Natural killer cell treated with Interleukin-12 subunit alpha and Interleukin-12 subunit beta and Interleukin-15 and Interleukin-18, amount 100 ng/mL, for 72 hours (primary cell): ENCODE measurements at regions not wholly inside any gene's neighbourhood (a gene's known extent, or its start where the extent isn't known, plus 50 kb on each side); places are given as distances from the start of the nearest gene placed in this dataset.
A peak's percentile ranks its signal among the peaks of the same experiment; 100 is the strongest.

Experiments
- ATAC-seq, 2 donors: fragments of 150-1000 bp; cut with Tn5 transposase in 1 of 2; sonication (Bioruptor Pico), chemical (Tn5 transposase) in 1 of 2; 2 replicates each; pipeline ENCODE4 v1.10.0; 2021
- DNase-seq: peaks from one replicate; pipeline ENCODE4 v3.0.0; 2022; ENCODE audit warnings: low spot score
- H3K27ac Mint-ChIP-seq, 2 donors: 1 replicate in 1 of 2; 2 replicates in 1 of 2; pipeline ENCODE4 v1.8.0; 2022; ENCODE audit warnings: mixed read lengths in 2 of 2, mild to moderate bottlenecking in 1 of 2, moderate library complexity in 1 of 2
- H3K27me3 Mint-ChIP-seq, 2 donors: 1 replicate in 1 of 2; 2 replicates in 1 of 2; pipeline ENCODE4 v1.8.0; 2022; ENCODE audit warnings: mixed read lengths in 2 of 2
- H3K36me3 Mint-ChIP-seq: one replicate; pipeline ENCODE4 v1.8.0; 2022; ENCODE audit warnings: mixed read lengths
- H3K4me1 Mint-ChIP-seq, 2 donors: 1 replicate in 1 of 2; 2 replicates in 1 of 2; pipeline ENCODE4 v1.8.0; 2022; ENCODE audit warnings: low read depth in 2 of 2, mixed read lengths in 2 of 2, mild to moderate bottlenecking in 1 of 2
- H3K4me3 Mint-ChIP-seq: one replicate; pipeline ENCODE4 v1.8.0; 2022; ENCODE audit warnings: mixed read lengths
- H3K9me3 Mint-ChIP-seq: 2 replicates; pipeline ENCODE4 v1.8.0; 2022; ENCODE audit warnings: mixed read lengths

DNA sequence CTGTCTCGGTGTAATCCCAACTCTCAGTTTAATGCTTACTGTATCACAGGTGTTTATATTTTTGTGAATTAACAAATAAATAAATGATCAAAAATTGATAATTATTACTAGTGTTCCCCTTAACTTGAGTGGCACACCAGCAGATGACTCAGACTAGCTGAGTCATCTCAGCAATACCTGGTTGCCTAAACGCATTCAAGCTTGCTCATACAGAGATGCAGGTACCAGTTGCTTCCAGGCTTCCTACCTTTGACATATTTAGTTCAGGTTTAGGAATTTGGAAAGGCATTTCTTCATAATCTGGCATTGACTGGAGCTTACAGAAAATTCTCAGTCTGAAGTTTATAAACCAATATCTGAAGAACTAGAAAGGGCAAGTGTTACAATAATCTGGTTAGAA lies 78.9 kb upstream of the LMO4 start:
- ATAC-seq = no peak
- Mint-ChIP-seq H3K4me1 (no peaks in the 10 kb centered on the region), H3K27ac (no peak overlapping the region), H3K27me3 (peaks cover 15 to 36% of the 10 kb centered on the region in 2 donors), H3K36me3 (no peaks in the 10 kb centered on the region), H3K9me3 (peaks cover 3% of the 10 kb centered on the region), H3K4me3 (no peak overlapping the region)
- no peak for DNase-seq

GRCh38 chr1:87250336-87250735 lies 78.3 kb upstream of the LMO4 start:
- no peaks in the 10 kb centered on the region for H3K4me1 Mint-ChIP-seq
- H3K27me3 Mint-ChIP-seq = peaks cover 15 to 38% of the 10 kb centered on the region in 2 donors

GRCh38 chr1:87252406-87252805 lies 76.3 kb upstream of the LMO4 start:
- H3K36me3 Mint-ChIP-seq = no peaks in the 10 kb centered on the region
- ATAC-seq (no peak), DNase-seq (no peak)
- peaks cover 3% of the 10 kb centered on the region for H3K9me3 Mint-ChIP-seq
- peaks cover 15 to 44% of the 10 kb centered on the region in 2 donors for H3K27me3 Mint-ChIP-seq
- H3K4me3 Mint-ChIP-seq = no peak overlapping the region
- no peaks in the 10 kb centered on the region for H3K4me1 Mint-ChIP-seq
- no peak overlapping the region for H3K27ac Mint-ChIP-seq

More at GRCh38 chr1:87250336-87250735, 78.3 kb upstream of the LMO4 start:
- Mint-ChIP-seq H3K36me3 (no peaks in the 10 kb centered on the region), H3K4me3 (no peak overlapping the region), H3K27ac (no peak overlapping the region), H3K9me3 (peaks cover 3% of the 10 kb centered on the region)
- no peak for ATAC-seq
- no peak for DNase-seq

GRCh38 chr1:87262688-87263087 lies 66.0 kb upstream of the LMO4 start:
- Mint-ChIP-seq H3K36me3 (no peaks in the 10 kb centered on the region), H3K27ac (no peak overlapping the region), H3K9me3 (no peaks in the 10 kb centered on the region), H3K4me1 (no peaks in the 10 kb centered on the region), H3K4me3 (no peak overlapping the region), H3K27me3 (peaks cover 4 to 19% of the 10 kb centered on the region in 2 donors)
- DNase-seq (no peak), ATAC-seq (no peak)

GRCh38 chr1:87263281-87263680 lies 65.4 kb upstream of the LMO4 start:
- no peak for ATAC-seq
- Mint-ChIP-seq H3K27me3 (peaks cover 7 to 19% of the 10 kb centered on the region in 2 donors), H3K27ac (no peak overlapping the region), H3K36me3 (no peaks in the 10 kb centered on the region), H3K4me1 (no peaks in the 10 kb centered on the region), H3K9me3 (no peaks in the 10 kb centered on the region), H3K4me3 (no peak overlapping the region)
- DNase-seq = no peak

DNA sequence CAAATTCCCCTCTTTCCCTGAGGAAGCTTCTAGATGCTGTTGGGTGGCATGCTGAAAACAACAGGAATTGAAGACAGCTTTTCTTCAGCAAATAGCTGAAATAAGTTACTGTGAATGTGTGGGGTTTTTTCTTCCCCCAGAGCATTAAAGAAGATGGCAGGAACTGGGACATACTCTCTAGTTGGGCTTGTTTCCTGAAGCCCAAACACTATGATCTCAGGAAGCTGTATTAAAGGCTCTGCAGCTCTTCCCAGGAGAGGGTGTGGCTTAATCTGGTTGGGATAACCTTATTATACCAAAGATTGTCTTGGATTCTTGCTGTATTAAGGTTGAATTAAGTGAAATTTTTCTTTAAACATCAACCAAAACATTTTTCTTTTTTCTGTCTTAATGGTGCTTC lies 64.9 kb upstream of the LMO4 start:
- Mint-ChIP-seq H3K9me3 (no peaks in the 10 kb centered on the region), H3K27me3 (peaks cover 8 to 15% of the 10 kb centered on the region in 2 donors), H3K36me3 (no peaks in the 10 kb centered on the region), H3K4me3 (no peak overlapping the region), H3K4me1 (no peaks in the 10 kb centered on the region), H3K27ac (no peak overlapping the region)
- ATAC-seq = no peak
- DNase-seq = no peak

DNA sequence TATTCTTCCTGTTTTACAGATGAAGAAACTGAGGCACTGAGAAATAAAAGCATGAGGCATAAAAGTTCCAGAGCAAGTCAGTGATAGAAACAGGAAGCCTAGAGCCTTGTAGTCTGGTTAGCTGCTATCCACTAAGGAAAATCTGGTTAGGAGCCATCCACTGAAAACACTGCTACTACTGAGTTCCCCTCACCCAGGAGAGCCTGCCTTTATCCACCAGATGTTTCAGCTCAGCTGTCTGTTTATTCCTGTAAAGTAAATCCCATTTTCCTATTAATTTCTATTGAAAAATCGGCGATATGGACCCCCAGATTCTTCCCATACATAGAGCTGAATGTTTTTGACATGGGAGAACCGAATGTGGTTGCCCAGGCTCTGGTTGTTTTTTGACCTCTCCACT lies 63.7 kb upstream of the LMO4 start:
- ATAC-seq (no peak), DNase-seq (no peak)
- no peak overlapping the region for H3K4me3 Mint-ChIP-seq
- no peak overlapping the region for H3K27ac Mint-ChIP-seq
- no peaks in the 10 kb centered on the region for H3K9me3 Mint-ChIP-seq
- H3K4me1 Mint-ChIP-seq = no peaks in the 10 kb centered on the region
- peaks cover 8 to 11% of the 10 kb centered on the region in 2 donors for H3K27me3 Mint-ChIP-seq
- H3K36me3 Mint-ChIP-seq = no peaks in the 10 kb centered on the region

DNA sequence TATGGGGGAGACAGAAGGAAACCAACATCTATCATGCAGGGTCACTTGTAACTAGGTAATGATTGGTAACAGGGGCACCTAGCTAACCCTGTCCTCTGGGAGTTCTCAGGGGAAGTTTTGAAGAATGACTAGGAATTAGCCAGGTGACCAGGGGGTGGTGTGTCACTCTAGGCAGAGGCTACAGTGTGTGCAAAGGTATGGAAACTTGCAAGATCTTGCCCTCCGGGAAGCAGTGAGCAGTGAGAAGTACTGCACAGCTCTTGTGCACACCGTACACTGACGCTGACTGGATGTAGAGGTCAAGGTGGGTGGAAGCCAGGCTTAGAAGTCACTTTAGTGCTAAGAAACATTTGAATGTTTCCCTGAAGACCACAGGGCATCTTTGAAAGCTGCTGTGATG lies 62.9 kb upstream of the LMO4 start:
- H3K36me3 Mint-ChIP-seq = no peaks in the 10 kb centered on the region
- no peaks in the 10 kb centered on the region for H3K9me3 Mint-ChIP-seq
- ATAC-seq (no peak), DNase-seq (no peak)
- peaks cover 8 to 11% of the 10 kb centered on the region in 2 donors for H3K27me3 Mint-ChIP-seq
- no peaks in the 10 kb centered on the region for H3K4me1 Mint-ChIP-seq
- no peak overlapping the region for H3K27ac Mint-ChIP-seq
- no peak overlapping the region for H3K4me3 Mint-ChIP-seq

GRCh38 chr1:87268111-87268510 lies 60.6 kb upstream of the LMO4 start:
- Mint-ChIP-seq H3K27me3 (peaks cover 8 to 18% of the 10 kb centered on the region in 2 donors), H3K27ac (no peak overlapping the region), H3K9me3 (no peaks in the 10 kb centered on the region), H3K4me1 (no peaks in the 10 kb centered on the region), H3K4me3 (no peak overlapping the region), H3K36me3 (no peaks in the 10 kb centered on the region)
- no peak for ATAC-seq
- no peak for DNase-seq

DNA sequence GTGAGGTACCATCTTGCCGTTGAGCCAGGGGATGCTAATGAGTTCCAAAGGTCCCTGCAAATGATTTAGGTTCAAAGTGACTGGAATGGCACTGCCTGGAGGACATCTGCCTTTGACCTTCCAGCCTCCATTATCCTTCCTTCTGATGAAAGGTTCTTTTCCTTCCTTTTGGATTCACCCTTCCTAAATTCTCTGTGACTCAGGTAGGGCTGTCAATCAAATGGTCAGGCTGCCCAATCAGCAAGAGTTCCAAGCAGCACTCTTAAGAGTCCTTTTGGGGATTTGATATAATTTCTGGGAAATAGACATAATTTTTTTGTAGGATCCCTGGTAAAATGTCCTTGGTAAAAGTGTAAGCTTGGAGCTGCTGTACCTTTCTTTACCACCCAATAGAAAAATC lies 58.8 kb upstream of the LMO4 start:
- DNase-seq (no peak), ATAC-seq (no peak)
- Mint-ChIP-seq H3K9me3 (no peaks in the 10 kb centered on the region), H3K4me3 (no peak overlapping the region), H3K27me3 (peaks cover 8 to 29% of the 10 kb centered on the region in 2 donors), H3K36me3 (no peaks in the 10 kb centered on the region), H3K4me1 (no peaks in the 10 kb centered on the region), H3K27ac (no peak overlapping the region)

DNA sequence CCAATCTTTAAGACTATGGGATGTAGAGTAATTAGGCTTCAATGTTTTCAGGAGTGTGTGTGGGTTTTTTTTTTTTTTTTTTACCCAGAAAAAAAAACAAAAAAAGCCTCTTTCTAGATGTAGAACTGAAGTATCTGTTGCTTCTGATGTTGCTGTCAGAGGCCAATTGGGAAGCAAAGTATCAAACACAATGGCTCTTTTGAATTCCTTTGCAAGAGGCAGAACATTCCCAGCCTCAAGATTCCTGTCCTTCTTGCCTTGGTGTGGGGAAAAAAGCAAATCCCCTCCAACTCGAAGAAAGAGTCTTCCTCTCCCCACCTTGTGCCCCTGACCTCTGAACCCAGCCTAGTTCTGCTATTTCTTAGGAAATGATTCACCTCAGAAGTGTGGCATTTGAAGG lies 55.4 kb upstream of the LMO4 start:
- Mint-ChIP-seq H3K9me3 (no peaks in the 10 kb centered on the region), H3K36me3 (no peaks in the 10 kb centered on the region), H3K27ac (no peak overlapping the region), H3K4me1 (no peaks in the 10 kb centered on the region), H3K27me3 (peaks cover under 1 to 33% of the 10 kb centered on the region in 2 donors), H3K4me3 (no peak overlapping the region)
- no peak for ATAC-seq
- DNase-seq = no peak

DNA sequence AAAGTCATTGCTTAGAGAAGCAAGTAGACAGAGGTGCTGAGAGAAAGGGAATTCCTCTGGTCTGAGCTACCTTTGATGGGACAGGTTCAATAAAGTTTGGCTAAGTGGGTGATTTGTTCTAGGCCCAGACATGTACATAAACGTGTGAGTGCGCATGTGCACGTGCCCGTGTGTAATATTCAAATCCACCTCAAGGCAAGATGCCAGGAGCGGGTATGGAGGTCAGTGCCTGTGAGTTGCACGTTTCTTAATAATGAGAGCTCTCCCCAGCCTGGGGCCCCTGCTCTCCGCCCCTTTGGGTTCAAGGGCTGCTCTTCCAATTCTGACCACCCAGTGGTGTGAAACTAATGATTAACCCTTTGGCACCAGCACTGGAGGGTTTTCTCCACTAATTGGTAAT lies 53.8 kb upstream of the LMO4 start:
- DNase-seq (no peak), ATAC-seq (no peak)
- Mint-ChIP-seq H3K4me3 (no peak overlapping the region), H3K9me3 (no peaks in the 10 kb centered on the region), H3K4me1 (peaks cover 6 to 10% of the 10 kb centered on the region in 2 donors), H3K27me3 (peaks cover 0 to 32% of the 10 kb centered on the region in 2 donors), H3K36me3 (no peaks in the 10 kb centered on the region), H3K27ac (no peak overlapping the region)

GRCh38 chr1:87278825-87279535 lies 49.7 kb upstream of the LMO4 start:
- no peaks in the 10 kb centered on the region for H3K36me3 Mint-ChIP-seq
- peaks cover under 1 to 27% of the 10 kb centered on the region in 2 donors for H3K27me3 Mint-ChIP-seq
- H3K9me3 Mint-ChIP-seq = no peaks in the 10 kb centered on the region
- H3K27ac Mint-ChIP-seq = no peak overlapping the region
- H3K4me3 Mint-ChIP-seq = no peak overlapping the region
- peaks cover 6 to 10% of the 10 kb centered on the region in 2 donors for H3K4me1 Mint-ChIP-seq
- DNase-seq (no peak), ATAC-seq (peak; percentile 27 to 57)
